Panc1 (cell line): ENCODE measurements at regions not wholly inside any gene's neighbourhood (a gene's known extent, or its start where the extent isn't known, plus 50 kb on each side); places are given as distances from the start of the nearest gene placed in this dataset.

Source experiments
- ATAC-seq: fragments of 200-7000 bp; cut with Tn5 transposase; 2 replicates; pipeline ENCODE4 v1.9.1; 2020; ENCODE audit warnings: mild to moderate bottlenecking, moderate library complexity
- BruUV-seq: library from RNA; stranded (reverse); fragments of 400-500 nt; replicated peaks from 2 replicates; lab custom pipeline; 2021; lab: Mats Ljungman, UMichigan
- CTCF ChIA-PET: fragments of 300-600 bp; sonication (Branson Sonifier 250); formaldehyde crosslinking; loops from one replicate; lab custom pipeline; 2022; ENCODE audit warnings: antibody characterized with exemption; lab: Charles Lee
- POLR2A ChIA-PET: fragments of 300-600 bp; sonication (Branson Sonifier 250); formaldehyde crosslinking; loops from one replicate; lab custom pipeline; 2022; ENCODE audit warnings: antibody characterized with exemption; lab: Charles Lee
- DNase-seq: peaks from one replicate; pipeline ENCODE4 v3.0.0-alpha.2; 2010; ENCODE audit warnings: low read depth, low spot score
- H3K27ac ChIP-seq: 2 replicates; pipeline ENCODE4 v1.5.1; 2011; ENCODE audit warnings: mild to moderate bottlenecking, low read length, inconsistent platforms
- H3K27me3 ChIP-seq: fragments of 200-500 bp; sonication (Bioruptor generic); 2 replicates; pipeline ENCODE4 v1.6.0; 2014; ENCODE audit warnings: low read length, inconsistent platforms; ENCODE audit not compliant: control insufficient read depth, insufficient read depth
- H3K36me3 ChIP-seq: fragments of 200-500 bp; sonication (Bioruptor generic); 2 replicates; pipeline ENCODE4 v1.5.1; 2014; ENCODE audit warnings: inconsistent platforms, mild to moderate bottlenecking, low read length, moderate library complexity; ENCODE audit not compliant: control insufficient read depth, insufficient read depth
- H3K4me1 ChIP-seq: 2 replicates; pipeline ENCODE4 v1.5.1; 2011; ENCODE audit warnings: inconsistent platforms, mild to moderate bottlenecking, low read length, moderate library complexity; ENCODE audit not compliant: control insufficient read depth, insufficient read depth
- H3K4me3 ChIP-seq, 2 experiments: 2 replicates each; pipeline ENCODE4 v1.5.1; 2011 to 2012; ENCODE audit warnings: low read depth in 2 of 2, low read length in 2 of 2, mild to moderate bottlenecking in 2 of 2, inconsistent platforms in 1 of 2, moderate library complexity in 1 of 2
- H3K9me3 ChIP-seq: fragments of 200-500 bp; sonication (Bioruptor generic); 2 replicates; pipeline ENCODE4 v1.5.1; 2014; ENCODE audit warnings: low read depth, mild to moderate bottlenecking, inconsistent platforms, low read length, moderate library complexity; ENCODE audit not compliant: control insufficient read depth, insufficient read depth
- POLR2AphosphoS5 ChIP-seq: IDR thresholded peaks from 2 replicates; pipeline ENCODE4 v1.6.1; 2012; ENCODE audit warnings: mild to moderate bottlenecking, low read depth, low read length, moderate library complexity
- REST ChIP-seq, 2 experiments: IDR thresholded peaks; 2 replicates each; pipeline ENCODE4 v1.6.1; 2011 to 2012; ENCODE audit warnings: low read depth in 2 of 2, control low read depth in 1 of 2, low read length in 1 of 2, mild to moderate bottlenecking in 1 of 2, moderate library complexity in 1 of 2; ENCODE audit not compliant: insufficient read depth in 1 of 2
- SIN3A ChIP-seq: IDR thresholded peaks from 2 replicates; pipeline ENCODE4 v1.6.1; 2012; ENCODE audit warnings: low read depth, mild to moderate bottlenecking, low read length, moderate library complexity, borderline replicate concordance; ENCODE audit not compliant: insufficient read depth
- TCF7L2 ChIP-seq: IDR thresholded peaks from 2 replicates; pipeline ENCODE4 v1.6.1; 2011; ENCODE audit warnings: mild to moderate bottlenecking, low read depth, low read length, inconsistent platforms
- in situ Hi-C: cut with HindIII; loops from 2 replicates; pipeline ENCODE4 v1.10.0; 2016; ENCODE audit warnings: low sequenced_read_pairs, low pct_unique_long_range_greater_than_20kb
- intact Hi-C: fragments of 100-400 bp; cut with micrococcal nuclease; formaldehyde crosslinking; loops from one replicate; pipeline ENCODE4 v1.10.0; 2022; ENCODE audit not compliant: unreplicated experiment
- TF ChIP-seq, protein P1 (sequence below): fragments of 450-650 bp; IDR thresholded peaks from 2 replicates; pipeline ENCODE4 v1.5.1; 2017; ENCODE audit warnings: mild to moderate bottlenecking

DNA sequence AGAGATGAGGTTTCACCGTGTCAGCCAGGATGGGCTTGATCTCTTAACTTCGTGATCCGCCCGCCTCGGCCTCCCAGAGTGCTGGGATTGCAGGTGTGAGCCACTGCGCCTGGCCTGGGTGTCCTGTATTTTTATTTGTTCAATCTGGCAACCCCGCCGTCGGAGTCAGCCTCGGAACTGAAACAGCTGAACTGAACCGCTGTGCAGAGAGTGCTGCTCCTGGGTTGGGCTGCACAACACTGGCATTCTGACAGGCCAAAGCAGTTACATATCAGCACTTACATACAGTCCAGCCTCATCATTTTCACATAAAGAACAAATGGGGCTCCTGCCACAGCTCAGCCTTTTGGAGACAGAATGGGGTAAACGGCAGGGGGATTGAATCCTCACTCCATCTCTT is 185.6 kb downstream of the C9orf50 start:
- peak overlapping the region; percentile 48; the same call in 1 of the 2 replicates for H3K27ac ChIP-seq
- no peaks in the 10 kb centered on the region for H3K27me3 ChIP-seq
- peaks cover 31% of the 10 kb centered on the region for H3K4me1 ChIP-seq
- ATAC-seq (peak; percentile 31; the same call in 1 of the 2 replicates), DNase-seq (no peak)
- TF ChIP-seq, protein P1, sequence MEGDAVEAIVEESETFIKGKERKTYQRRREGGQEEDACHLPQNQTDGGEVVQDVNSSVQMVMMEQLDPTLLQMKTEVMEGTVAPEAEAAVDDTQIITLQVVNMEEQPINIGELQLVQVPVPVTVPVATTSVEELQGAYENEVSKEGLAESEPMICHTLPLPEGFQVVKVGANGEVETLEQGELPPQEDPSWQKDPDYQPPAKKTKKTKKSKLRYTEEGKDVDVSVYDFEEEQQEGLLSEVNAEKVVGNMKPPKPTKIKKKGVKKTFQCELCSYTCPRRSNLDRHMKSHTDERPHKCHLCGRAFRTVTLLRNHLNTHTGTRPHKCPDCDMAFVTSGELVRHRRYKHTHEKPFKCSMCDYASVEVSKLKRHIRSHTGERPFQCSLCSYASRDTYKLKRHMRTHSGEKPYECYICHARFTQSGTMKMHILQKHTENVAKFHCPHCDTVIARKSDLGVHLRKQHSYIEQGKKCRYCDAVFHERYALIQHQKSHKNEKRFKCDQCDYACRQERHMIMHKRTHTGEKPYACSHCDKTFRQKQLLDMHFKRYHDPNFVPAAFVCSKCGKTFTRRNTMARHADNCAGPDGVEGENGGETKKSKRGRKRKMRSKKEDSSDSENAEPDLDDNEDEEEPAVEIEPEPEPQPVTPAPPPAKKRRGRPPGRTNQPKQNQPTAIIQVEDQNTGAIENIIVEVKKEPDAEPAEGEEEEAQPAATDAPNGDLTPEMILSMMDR: no peak
- TF ChIP-seq SIN3A: no peak
- no peak for TF ChIP-seq TCF7L2
- TF ChIP-seq POLR2AphosphoS5: no peak
- TF ChIP-seq REST (IDR thresholded peaks at IDR 0.05; ENCODE audit: insufficient read depth in 1 of 2, low read depth in 2 of 2, low read length in 1 of 2): no peak
- intact Hi-C loops: no loop called here
- ChIA-PET CTCF (no interaction called here), POLR2A (no interaction called here)
- H3K4me3 ChIP-seq: no peak overlapping the region
- H3K36me3 ChIP-seq: no peaks in the 10 kb centered on the region
- BruUV-seq: no TSS peak
- H3K9me3 ChIP-seq: no peaks in the 10 kb centered on the region
- in situ Hi-C loops: no loop called here

DNA sequence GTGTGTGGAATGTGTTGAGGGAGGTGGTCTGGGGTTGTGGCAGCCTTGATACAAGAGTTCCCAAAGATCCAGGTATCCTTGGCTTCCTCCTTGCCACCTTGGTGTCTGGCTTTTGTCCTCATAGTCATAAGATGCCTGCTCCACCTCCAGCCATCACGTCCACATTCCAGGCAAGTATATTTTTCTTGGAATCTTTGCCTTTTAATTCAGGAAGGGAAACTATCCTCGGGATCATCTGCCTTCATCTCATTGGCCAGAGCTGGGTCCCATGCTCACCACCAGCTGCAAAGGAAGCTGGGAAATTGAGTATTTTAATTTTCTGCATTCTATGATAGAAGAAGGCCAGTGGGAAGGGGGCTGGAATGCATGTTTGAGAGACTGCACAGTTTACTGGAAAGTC is 186.7 kb downstream of the C9orf50 start:
- intact Hi-C loops (no loop called here), in situ Hi-C loops (no loop called here)
- BruUV-seq: no TSS peak
- no peak for ATAC-seq
- ChIA-PET POLR2A (no interaction called here), CTCF (no interaction called here)
- peak overlapping the region; percentile 79 for H3K27ac ChIP-seq
- no peaks in the 10 kb centered on the region for H3K9me3 ChIP-seq
- H3K27me3 ChIP-seq: no peaks in the 10 kb centered on the region
- no peaks in the 10 kb centered on the region for H3K36me3 ChIP-seq
- TF ChIP-seq SIN3A (no peak), TCF7L2 (no peak), POLR2AphosphoS5 (no peak)
- DNase-seq: no peak
- H3K4me3 ChIP-seq: no peak overlapping the region
- H3K4me1 ChIP-seq: peaks cover 31% of the 10 kb centered on the region

DNA sequence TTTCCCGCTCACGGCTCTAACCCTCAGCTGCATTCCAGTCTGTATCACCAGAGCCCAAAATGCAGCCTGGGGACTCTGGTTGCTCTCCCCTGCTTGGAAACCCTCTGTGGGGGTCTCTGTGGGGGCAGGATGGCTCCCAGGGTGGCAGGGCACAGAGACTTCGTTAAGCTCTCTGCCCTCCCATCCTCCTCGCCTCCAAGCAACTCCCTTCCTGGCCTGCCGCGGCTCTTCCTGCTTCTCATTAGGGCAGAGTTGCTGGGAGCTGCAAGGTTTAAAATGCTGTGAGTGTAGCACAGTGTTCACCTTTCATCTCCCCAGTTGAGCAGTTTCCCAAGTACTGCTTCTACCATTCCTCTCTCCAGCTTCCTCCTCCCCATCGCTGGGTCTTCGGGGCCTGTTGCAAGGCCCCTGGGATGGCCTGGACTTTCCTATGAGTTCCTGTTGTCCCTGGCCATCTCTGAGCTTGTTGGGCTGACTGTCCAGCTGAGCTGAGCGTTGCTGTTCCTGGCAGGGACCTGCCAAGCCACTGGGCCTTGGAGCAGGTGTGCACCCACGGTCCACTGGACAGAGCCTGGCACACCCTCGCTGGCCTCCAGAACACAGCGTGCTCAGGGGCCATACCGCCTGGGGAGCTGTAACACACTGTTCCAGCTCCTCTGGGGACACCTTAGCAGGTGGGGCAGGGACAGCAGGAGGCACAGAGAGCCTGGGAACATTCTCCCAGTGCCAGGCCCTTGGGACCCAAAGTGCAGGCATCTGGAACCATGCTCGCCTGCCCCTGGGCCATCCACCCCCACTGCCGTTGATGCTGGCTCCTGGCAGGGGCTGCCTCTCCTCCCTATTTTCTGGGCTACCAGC is 188.4 kb downstream of the C9orf50 start:
- H3K36me3 ChIP-seq: no peaks in the 10 kb centered on the region
- CTCF ChIA-PET: no interaction called here
- TF ChIP-seq REST (IDR thresholded peaks at IDR 0.05; ENCODE audit: insufficient read depth in 1 of 2, low read depth in 2 of 2, low read length in 1 of 2) (no peak), POLR2AphosphoS5 (no peak)
- intact Hi-C loops (no loop called here), in situ Hi-C loops (no loop called here)
- peak overlapping the region; percentile 79 for H3K27ac ChIP-seq
- DNase-seq (no peak), ATAC-seq (peak; percentile 69)
- no peak overlapping the region for H3K4me3 ChIP-seq
- POLR2A ChIA-PET: no interaction called here
- BruUV-seq: no TSS peak
- no peaks in the 10 kb centered on the region for H3K9me3 ChIP-seq
- H3K4me1 ChIP-seq: peaks cover 23% of the 10 kb centered on the region
- H3K27me3 ChIP-seq: no peaks in the 10 kb centered on the region
